Colonic mucosa (tissue), 4 donors: ENCODE measurements at regions not wholly inside any gene's neighbourhood (a gene's known extent, or its start where the extent isn't known, plus 50 kb on each side); places are given as distances from the start of the nearest gene placed in this dataset.
"Not testable (repeated sequence)": the region's sequence is repeated elsewhere in the genome, so short reads cannot be mapped to it uniquely, and the experiment has no call there.

Source experiments
- DNase-seq: peaks from one replicate; pipeline ENCODE4 v3.0.0-alpha.2; 2020
- H3K27ac ChIP-seq: fragments of 200-600 bp; one replicate; pipeline ENCODE4 v1.8.0; 2021
- H3K27me3 ChIP-seq: fragments of 200-600 bp; one replicate; pipeline ENCODE4 v1.8.0; 2021
- H3K36me3 ChIP-seq: fragments of 200-600 bp; one replicate; pipeline ENCODE4 v1.8.0; 2021
- H3K4me1 ChIP-seq: fragments of 200-600 bp; one replicate; pipeline ENCODE4 v1.8.0; 2021; ENCODE audit warnings: mild to moderate bottlenecking
- H3K4me3 ChIP-seq: fragments of 200-600 bp; one replicate; pipeline ENCODE4 v1.8.0; 2021
- H3K9ac ChIP-seq, 2 donors: one replicate each; pipeline ENCODE4 v1.7.0; 2013; ENCODE audit warnings: control low read depth in 2 of 2, low read depth in 2 of 2, low read length in 2 of 2
- H3K9me3 ChIP-seq: fragments of 200-600 bp; one replicate; pipeline ENCODE4 v1.8.0; 2021
- CTCF ChIP-seq: fragments of 200-600 bp; IDR thresholded peaks from one replicate; pipeline ENCODE4 v1.8.0; 2022; ENCODE audit warnings: antibody characterized with exemption, mild to moderate bottlenecking
- intact Hi-C: fragments of 100-400 bp; cut with DNase I; formaldehyde crosslinking; loops from one replicate; pipeline ENCODE4 v1.14.1; 2022
- donor health status: healthy.
- donor health status: DM: no; HTN: no; CAD: no.
- donor health status: DM: no; HTN: no; CAD: no.

- H3K9ac ChIP-seq, result no peak overlapping the region
- intact Hi-C loops, result no loop called here
- no peaks in the 10 kb centered on the region for H3K9me3 ChIP-seq
- H3K4me1 ChIP-seq, result no peaks in the 10 kb centered on the region
- no peak for TF ChIP-seq CTCF
- H3K27ac ChIP-seq, result no peak overlapping the region
- no peak overlapping the region for H3K4me3 ChIP-seq
- H3K27me3 ChIP-seq, result no peaks in the 10 kb centered on the region
- no peaks in the 10 kb centered on the region for H3K36me3 ChIP-seq
- no peak for DNase-seq
Measured at GRCh38 chr22:47304191-47304831, 541.9 kb downstream of the TBC1D22A start.

- Histone ChIP-seq H3K27ac (no peak overlapping the region), H3K27me3 (no peaks in the 10 kb centered on the region), H3K36me3 (no peaks in the 10 kb centered on the region), H3K9me3 (no peaks in the 10 kb centered on the region), H3K4me1 (no peaks in the 10 kb centered on the region), H3K4me3 (no peak overlapping the region), H3K9ac (no peak overlapping the region)
- intact Hi-C loops, result no loop called here
- TF ChIP-seq CTCF, result no peak
- DNase-seq, result no peak
Measured at GRCh38 chr22:47303161-47303890, 540.9 kb downstream of the TBC1D22A start.

- H3K36me3 ChIP-seq, H3K9ac ChIP-seq, H3K4me1 ChIP-seq, intact Hi-C loops, H3K9me3 ChIP-seq, H3K27ac ChIP-seq, H3K4me3 ChIP-seq, DNase-seq, H3K27me3 ChIP-seq: not testable (repeated sequence)
Measured at GRCh38 chr22:47302587-47302986, 540.1 kb downstream of the TBC1D22A start.

DNA sequence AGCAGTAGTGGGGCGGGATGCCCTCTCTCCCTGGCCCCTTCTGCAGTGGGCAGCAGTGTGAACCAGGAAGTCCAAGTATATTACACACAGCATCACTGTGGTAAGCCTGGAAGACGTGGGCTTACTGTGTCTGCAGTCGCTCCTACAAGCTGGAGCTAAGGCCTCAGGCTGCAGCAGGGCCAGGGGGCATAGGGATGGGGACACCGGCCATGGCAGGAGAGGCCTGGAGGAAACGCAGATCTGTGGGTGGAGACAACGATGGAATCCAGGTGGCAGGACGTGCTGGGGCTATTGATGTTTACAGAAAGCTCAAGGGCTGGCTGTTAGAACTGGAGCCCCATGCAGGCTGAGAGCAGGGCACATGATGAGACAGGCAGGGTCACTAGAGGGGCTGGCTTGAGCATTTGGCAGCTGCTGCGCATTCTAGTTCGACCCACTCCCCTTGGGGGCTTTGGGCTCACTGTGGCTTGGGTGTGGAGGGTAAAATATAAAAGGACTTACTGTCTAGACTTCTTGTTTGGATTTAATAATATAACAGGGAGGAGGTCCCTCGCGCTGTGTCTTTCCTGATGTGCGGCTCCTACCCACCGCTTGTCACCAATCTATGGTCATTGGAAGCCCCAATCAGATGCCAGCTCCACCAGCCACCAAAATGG is 539.5 kb downstream of the TBC1D22A start:
- TF ChIP-seq CTCF, result no peak
- intact Hi-C loops, result no loop called here

GRCh38 chr22:47300698-47301405 is 538.4 kb downstream of the TBC1D22A start:
- no peak overlapping the region for H3K4me3 ChIP-seq
- H3K27ac ChIP-seq, result no peak overlapping the region
- H3K27me3 ChIP-seq, result no peaks in the 10 kb centered on the region
- TF ChIP-seq CTCF, result no peak
- intact Hi-C loops, result no loop called here
- no peaks in the 10 kb centered on the region for H3K9me3 ChIP-seq
- no peaks in the 10 kb centered on the region for H3K36me3 ChIP-seq
- no peaks in the 10 kb centered on the region for H3K4me1 ChIP-seq
- no peak for DNase-seq
- no peak overlapping the region for H3K9ac ChIP-seq

More for the DNA sequence above, 539.5 kb downstream of the TBC1D22A start:
- Histone ChIP-seq H3K36me3 (no peaks in the 10 kb centered on the region), H3K9me3 (no peaks in the 10 kb centered on the region), H3K9ac (no peak overlapping the region), H3K4me3 (no peak overlapping the region), H3K4me1 (no peaks in the 10 kb centered on the region), H3K27me3 (no peaks in the 10 kb centered on the region), H3K27ac (no peak overlapping the region)
- no peak for DNase-seq
